GM19035 (cell line): ENCODE measurements at regions not wholly inside any gene's neighbourhood (a gene's known extent, or its start where the extent isn't known, plus 50 kb on each side); places are given as distances from the start of the nearest gene placed in this dataset.
"Not testable (repeated sequence)": the region's sequence is repeated elsewhere in the genome, so short reads cannot be mapped to it uniquely, and the experiment has no call there.

ENCODE experiments used
- ATAC-seq: cut with Tn5 transposase; IDR thresholded peaks from one replicate; pipeline ENCODE4 v1.9.1; 2021; ENCODE audit not compliant: unreplicated experiment

DNA sequence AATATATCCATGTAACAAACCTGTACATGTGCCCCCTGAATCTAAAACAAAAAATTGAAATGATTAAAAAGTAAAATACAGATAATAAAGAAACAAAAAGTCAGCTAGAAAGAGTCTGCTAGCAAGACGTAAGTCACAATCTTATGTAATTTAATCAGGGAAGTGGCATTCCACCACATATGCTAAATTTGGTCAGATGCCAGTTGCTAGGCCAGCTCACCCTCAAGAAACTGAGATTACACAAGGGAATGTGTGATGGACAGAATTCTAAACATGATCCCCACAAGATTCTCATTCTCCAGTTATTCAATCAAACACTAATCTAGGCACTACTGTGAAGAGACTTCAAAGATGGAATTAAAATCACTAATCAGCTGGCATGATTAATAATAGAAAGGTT lies 689.3 kb downstream of the CENPC start:
- ATAC-seq, result no peak

DNA sequence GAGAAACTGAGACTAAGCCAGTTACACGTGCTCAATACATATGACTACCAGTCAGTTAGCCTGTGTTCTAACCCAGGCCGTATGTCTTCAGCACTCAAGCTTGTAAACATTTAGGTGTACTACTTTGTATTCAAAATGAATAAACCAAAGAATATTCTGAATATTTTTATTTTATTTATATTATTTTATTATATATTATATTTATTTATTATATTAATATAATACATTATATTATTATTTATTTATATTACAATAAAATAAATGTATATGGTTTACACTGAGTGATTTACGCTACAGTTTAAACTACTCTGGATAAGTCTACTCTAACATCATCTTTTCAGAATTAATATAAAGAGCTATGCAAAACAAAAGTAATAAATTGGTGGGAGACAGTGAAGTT lies 691.5 kb downstream of the CENPC start:
- ATAC-seq, result no peak

DNA sequence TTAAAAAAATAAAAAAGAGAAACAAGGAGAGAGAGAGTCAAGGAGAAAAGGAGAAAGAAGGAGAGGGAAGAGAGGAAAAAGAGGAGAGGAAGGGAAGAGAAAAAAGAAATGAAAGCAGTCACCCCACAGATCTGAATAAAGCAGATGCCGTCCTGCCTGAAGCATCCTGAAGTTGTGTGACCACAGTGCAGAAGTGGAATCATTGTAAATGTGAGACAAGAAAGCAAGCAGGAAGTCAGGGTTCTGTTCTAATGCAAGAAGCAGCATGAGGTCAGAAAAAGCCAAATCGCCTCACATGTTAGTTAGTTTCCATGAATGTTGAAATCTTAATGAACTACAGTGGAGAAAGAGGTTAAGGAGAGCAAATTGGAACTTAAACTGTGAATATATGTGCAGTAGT lies 692.5 kb downstream of the CENPC start:
- no peak for ATAC-seq

DNA sequence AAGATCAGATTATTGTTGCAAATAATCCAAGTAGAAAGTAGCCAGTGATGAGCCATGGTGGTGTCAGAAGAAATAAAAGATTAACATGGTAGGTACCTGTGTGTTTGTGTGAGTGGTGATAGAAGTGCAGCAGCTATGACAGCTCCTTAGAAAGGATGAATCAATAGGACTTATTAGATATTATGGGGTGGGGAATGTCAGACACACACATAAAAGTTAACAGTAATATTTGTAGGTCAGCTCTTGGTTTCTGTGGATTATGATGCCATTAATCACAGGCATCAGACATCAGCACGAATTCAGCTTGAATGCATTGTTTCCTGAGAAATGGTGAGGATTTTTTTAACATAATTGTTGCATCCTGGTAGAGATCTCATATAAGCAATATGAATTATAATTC lies 695.7 kb downstream of the CENPC start:
- no peak for ATAC-seq

DNA sequence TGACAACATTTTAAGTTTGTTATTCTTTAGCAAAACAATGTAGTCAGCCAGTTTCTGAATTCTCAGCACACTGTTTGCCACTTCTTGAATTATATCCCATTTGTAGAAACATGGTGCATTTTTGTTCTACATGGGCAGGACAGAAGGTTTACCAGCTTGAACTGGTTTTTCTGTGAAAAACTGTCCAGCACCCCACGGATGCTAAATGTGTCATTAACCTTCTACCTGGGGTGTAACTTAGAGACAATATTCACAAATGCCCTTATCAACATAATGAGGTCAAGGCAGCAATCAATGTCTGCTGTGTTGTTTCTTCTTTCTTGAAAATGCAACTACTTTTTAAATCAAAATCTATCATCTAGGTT lies 702.6 kb downstream of the CENPC start:
- no peak for ATAC-seq

DNA sequence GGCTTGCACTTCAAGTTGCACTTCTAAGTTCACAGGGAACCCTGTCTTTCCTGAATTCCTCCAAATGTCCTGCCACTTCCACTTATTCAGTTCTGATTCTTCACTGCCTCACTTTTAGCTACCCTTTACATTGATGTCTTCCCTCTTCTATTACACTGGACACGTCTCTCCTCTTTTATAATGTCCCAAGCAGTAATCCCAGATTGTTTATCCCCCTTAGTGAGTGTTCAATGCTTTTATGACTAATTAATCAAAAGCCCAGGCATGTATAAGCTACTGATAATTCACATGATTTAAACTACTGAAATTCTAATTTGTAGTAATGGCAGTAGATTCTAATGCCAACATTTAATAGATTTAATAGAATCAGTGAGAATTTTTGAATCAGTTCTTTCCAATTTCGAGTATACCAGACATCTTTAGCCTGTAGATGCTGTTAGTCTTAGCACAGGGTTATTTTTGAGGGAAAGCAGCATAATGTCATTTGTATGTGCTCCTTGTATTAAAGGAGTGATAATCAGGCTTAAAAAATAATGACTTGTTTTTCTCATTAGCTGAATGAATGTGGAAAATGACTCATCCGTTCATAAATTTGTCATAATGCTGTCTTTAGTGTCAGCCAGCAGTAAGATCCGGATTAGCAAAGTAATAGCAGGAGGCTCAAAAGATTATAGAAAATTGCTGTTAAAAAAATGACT lies 703.1 kb downstream of the CENPC start:
- no peak for ATAC-seq

DNA sequence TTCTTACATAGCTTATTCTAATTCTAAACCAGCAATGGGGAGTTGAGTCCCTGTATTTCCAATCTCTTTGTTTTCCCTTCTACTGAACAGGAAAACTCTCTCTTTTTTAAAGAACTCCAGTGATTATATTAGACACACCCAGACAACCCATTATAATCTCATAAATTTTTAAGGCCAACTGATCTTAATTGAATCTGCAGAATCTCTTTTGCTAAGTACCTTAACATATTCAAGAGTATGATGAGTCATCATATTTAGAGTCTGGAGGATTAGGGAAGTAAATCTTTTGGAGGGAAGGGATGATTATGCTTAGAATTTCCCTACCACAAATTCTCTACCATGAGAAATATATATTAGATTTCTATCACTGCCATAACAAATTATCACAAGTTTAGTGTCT lies 705.1 kb downstream of the CENPC start:
- ATAC-seq, result no peak

DNA sequence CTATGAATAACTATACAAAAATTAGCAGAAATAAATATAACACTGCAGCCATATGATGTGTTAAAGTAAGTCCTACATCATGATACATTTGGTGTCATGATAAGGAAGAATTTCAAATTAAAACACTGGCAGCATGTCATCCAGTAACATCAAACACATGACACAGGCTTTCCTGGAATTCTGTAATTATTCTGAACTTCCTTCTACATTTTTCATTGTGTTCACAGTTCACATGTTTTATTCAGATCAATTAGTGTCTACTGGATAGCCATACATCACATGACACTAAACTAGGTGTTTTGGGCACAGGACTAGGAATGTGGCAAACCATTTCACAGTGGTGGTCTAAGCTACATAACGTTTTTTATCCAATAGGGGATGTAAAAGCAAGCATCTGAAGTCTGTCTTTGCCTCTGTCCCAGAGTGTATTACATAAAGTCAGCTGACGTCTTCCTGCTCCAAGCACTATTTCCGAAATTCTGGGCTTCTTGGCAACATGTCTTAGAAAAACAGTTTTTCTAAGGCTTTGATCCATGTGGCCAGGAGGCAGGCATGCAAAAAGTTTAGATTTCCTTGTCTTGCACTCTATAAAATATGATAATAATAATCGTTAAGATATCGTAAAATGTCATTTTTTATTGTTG lies 707.9 kb downstream of the CENPC start:
- ATAC-seq, result no peak

DNA sequence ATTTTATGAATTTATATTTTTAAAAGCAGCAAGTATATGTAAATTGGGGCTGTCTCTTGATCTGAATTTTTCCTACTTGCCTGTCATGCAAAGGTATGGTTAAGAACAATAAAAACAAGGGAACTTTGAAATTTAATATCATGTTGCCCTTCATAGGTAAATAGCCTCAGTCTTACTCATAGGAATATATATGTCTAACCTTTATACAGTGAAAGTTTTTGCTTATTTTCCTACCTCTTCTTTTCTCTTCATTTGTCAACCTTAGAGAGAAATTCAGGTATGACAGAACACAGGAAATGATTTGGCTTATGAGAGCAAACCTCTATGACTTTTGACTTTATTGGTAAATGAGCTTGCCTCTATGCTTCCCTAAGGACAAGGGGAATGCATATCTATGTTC lies 716.0 kb downstream of the CENPC start:
- no peak for ATAC-seq

DNA sequence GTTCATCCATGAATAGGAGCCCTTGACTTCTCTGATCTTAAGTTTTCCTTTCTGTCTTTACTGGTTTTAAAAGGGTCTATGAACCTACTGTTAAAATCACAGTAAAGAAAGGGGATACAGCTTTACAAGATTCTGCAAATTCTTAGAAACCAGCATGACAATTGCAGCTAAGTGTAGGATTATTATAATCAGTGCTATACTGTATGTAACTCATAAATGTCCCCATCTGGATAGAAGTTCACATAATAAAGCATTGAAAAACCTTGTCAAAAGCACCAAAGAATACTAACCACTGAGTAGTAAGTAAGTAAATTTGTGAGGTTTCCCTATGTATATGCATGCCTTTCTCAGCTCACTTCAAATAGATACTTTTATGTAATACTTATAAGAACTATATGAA lies 724.6 kb downstream of the CENPC start:
- no peak for ATAC-seq

DNA sequence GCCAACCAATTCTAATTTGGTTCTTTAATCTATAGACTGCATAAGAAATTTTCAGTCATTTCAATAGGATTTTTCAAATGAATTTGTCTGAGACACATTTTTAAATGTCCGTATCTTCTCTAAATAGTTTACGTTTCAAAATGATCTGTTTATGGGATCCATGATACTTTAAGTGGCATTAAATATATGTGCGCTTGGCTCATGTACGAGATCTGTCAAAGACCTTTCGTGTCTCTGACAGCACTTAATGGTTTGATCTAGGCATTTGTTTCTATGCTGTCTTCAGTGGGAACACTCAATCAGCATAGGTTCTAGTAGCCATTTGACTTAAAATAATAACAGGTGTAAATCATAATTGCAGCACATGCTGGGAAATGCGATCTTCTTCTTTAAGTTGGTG lies 731.0 kb downstream of the CENPC start:
- no peak for ATAC-seq

DNA sequence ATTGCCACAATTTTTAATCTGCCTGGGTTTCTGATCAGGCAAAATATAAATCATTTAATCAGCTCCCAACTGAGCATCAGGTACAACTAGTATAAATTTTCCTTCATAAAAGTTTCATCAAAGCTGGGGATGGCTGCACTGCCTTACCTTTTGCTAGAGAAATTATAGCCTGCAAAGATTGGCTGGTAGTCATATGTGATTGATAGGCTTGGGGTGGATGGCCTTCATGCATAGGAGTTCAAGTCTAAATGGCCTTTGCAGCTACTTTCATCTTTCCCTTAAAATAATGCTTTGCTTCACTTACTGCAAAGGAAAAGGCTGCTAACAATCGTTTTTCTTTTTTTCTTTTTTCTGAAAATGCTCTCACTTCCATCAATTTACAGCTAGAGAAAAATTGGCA lies 739.7 kb downstream of the CENPC start:
- no peak for ATAC-seq

DNA sequence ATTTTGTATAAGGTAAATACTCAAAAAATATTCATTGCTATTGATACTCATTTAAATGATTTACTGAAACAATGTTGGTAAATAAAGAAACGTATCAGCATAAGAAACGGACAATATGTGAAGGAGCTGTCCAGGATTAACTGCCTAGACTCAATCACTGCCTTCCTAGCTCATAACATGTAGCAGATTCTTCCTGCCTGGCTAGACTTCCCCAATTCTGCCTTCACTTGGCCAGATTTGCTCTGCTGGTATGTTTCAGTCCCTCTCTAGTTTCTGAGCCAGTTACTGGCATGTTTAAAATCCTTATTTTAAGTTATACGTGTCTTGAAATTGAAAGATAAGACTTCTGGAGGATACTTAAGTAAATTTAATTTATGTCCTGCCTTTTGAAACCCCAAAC lies 740.3 kb downstream of the CENPC start:
- no peak for ATAC-seq

DNA sequence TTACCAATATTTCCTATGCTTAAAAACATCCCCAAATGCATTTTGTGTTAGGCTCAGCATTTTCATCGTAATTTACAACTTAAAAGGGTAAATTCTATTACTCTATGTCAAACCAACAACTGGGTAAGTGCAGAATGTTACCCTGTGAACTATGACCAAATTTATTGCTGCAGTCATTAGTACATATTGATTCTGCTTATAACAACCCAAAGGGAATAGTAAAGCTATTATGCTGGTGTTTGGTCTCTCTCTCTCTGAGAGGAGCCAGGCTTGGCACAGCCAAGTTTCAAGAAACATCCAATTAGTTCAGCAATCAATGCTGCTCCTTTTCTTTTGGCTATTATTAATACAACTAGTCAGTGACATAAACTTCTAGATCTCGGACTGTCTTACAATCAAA lies 747.7 kb downstream of the CENPC start:
- no peak for ATAC-seq

DNA sequence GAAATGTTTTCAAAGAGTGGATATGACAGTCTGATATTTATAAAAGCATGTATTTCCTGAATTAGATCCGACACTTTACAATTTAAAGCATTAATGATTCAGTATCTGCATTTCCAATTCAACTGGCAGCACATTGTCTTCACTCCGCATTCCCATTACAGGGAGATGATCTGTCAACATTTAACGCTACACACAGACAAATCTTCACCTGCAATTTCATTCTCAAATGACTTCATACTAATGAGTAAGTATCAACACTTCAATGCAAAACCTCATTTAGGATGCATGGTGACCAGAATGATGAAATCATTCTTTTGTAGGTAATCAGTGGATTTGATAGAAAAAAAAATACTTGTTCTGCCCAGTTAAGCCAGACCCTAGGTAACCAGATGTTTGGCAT lies 749.6 kb downstream of the CENPC start:
- no peak for ATAC-seq

DNA sequence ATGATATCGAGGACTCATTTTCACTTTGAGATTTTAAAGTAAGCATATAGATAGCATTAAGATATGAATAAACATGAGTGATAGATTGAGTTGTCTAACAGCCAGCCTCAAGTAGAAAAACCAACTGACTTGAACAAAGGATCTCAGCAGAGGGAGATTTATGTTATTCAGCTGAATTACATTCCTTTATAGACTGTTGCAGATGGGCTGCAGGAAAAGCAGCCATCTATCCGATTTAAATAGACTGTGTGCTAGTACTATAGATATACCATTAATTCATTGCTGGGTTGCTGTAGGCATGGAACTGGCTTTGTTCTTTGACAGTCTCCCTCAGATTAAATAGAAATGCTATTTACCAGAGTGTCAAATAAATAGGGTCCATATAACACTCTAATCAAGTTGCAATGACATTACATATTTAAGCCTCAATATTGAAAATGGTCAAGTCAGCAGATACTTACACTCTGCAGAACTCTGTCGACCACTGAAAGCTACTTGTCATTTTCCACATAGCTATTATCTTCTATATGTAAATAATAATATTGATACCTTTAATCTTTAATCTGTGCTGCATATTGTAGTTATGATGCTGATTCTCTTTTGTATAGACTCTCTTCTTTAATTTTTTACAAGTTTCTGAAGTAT lies 750.8 kb downstream of the CENPC start:
- ATAC-seq, result no peak

DNA sequence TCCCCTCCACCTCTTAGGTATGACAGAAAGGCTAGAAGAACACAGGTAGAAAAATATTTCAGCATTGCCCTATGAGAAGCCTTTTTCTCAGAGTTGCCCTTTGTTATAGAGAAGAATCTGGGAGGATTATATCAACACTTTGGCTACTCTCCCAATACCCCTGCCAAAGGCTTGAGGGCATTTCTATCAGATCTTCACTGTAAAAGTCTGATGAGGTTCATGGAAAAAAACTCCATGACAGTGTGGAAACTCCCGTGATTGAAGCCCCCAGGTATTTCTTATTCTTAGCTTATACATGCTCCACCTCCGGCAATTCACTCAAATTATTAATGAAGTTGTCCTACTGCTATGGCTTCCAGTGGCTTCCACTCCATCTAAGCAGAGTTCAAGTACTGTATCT lies 753.6 kb downstream of the CENPC start:
- ATAC-seq, result no peak

DNA sequence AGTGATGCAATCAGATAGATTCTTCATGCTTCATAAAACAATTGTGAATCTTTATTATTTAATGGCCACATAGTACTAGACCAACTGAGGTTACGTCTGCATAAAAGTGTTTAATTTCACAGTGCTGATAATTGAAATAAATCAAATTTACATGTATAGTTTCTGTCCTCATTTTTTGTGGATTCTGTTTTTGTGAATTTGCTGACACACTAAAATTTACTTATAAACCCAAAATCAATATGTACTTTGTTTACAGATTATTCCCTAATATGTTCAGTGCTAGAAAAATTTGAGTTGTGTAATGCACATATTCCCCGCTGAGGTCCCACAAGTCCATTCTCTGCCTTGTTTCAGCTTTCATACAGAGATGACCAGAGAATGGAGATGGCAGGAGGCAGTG lies 759.8 kb downstream of the CENPC start:
- ATAC-seq, result no peak

DNA sequence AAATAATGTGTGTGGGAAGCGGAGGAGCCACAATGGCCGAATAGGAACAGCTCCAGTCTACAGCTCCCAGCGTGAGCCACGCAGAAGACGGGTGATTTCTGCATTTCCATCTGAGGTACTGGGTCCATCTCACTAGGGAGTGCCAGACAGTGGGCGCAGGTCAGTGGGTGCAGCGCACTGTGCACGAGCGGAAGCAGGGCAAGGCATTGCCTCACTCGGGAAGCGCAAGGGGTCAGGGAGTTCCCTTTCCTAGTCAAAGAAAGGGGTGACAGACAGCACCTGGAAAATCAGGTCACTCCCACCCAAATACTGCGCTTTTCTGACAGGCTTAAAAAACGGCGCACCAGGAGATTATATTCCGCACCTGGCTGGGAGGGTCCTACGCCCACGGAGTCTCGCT lies 762.6 kb downstream of the CENPC start:
- not testable (repeated sequence) for ATAC-seq

DNA sequence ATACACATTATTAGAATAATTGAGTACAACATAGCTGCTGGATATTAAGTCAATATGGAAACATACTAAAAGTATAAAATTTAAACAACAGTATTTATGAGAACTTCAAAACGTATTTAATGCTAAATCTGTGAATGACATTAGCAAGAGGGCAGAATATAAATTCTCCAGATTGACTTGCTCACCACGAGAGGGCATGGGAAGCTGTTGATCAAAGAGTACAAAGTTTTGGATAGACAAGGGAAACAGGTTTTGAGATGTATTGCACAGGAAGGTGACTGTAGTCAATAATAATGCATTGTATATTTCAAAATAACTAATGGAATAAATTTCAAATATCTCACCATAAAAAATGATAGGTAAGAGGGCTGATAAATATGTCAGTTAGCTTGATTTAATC lies 768.2 kb downstream of the CENPC start:
- no peak for ATAC-seq

DNA sequence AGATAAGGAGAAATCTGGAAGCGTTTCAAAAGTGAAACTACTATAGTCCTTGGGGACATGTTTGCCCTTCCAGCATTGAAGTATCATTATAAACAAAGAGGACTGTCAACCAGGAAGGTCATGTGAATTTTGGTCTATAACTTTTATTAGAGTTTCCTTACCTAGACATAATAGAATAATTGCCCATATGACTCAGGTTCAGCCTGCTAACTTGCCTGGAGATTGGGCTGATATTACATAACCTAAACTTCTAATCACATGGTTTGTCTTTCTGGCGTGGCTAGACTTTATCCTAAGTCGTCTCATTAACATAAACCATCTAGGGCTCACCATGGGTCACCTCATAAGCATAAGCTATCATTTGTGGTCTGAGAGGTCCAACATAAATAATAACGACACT lies 775.9 kb downstream of the CENPC start:
- ATAC-seq, result no peak

DNA sequence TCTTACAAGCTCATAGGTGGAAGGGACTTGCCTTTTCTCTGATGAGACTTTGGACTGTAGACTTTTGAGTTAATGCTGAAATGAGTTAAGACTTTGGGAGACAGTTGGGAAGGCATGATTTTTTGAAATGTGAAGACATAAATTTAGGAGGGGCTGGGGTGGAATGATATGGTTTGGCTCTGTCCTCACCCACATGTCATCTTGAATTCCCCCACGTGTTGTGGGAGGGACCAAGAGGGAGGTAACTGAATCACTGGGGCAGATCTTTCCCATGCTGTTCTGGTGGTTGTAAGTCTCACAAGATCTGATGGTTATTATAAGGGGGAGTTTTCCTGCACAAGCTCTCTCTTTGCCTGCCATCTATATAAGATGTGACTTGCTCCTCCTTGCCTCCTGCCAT lies 777.9 kb downstream of the CENPC start:
- no peak for ATAC-seq

DNA sequence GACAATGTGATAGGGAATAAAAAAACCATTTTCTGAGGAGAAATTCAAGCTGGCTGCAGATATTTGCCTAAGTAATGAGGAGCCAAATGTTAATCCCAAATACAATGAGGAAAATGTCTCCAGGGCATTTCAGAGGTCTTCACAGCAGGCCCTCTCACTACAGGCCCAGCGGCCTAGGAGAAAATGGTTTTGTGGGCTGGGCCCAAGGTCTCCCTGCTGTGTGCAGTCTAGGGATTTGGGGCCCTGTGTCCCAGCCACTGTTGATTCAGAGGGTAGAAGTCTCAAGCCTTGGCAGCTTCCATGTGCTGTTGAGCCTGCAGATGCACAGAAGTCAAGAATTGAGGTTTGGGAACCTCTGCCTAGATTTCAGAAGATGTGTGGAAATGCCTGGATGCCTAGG lies 778.7 kb downstream of the CENPC start:
- no peak for ATAC-seq
